ENCODE measurements at regions not wholly inside any gene's neighbourhood (a gene's known extent, or its start where the extent isn't known, plus 50 kb on each side); places are given as distances from the start of the nearest gene placed in this dataset.

GRCh38 chr12:25835385-25835784, 123.1 kb upstream of the RASSF8 start:
- no peak overlapping the region for H2AFZ ChIP-seq (ENCODE audit: low read depth, low read length)
- no peak overlapping the region for H4K91ac ChIP-seq (ENCODE audit: low read length)
- H3K9me3 ChIP-seq (ENCODE audit: control insufficient read depth, low read length), result no peaks in the 10 kb centered on the region
- no peak overlapping the region for H3K4me3 ChIP-seq (ENCODE audit: insufficient read depth in 1 of 2, low read depth in 1 of 2, low read length in 2 of 2)
- H2BK5ac ChIP-seq (ENCODE audit: low read depth, low read length, poor library complexity, severe bottlenecking), result no peak overlapping the region
- H2AK5ac ChIP-seq (ENCODE audit: low read length, severe bottlenecking), result no peak overlapping the region
- H3K23ac ChIP-seq (ENCODE audit: low read length in 2 of 2), result no peak overlapping the region
- H3K9ac ChIP-seq (ENCODE audit: low read length), result no peak overlapping the region
- H2BK120ac ChIP-seq (ENCODE audit: low read depth, low read length), result no peak overlapping the region
- no peak overlapping the region for H2BK15ac ChIP-seq (ENCODE audit: low read depth, poor library complexity, severe bottlenecking)
- no peaks in the 10 kb centered on the region for H3K27me3 ChIP-seq (ENCODE audit: control insufficient read depth in 1 of 2, insufficient read depth in 1 of 2, low read length in 2 of 2)
- H3K79me1 ChIP-seq (replicated peaks; ENCODE audit: low read length, poor library complexity, severe bottlenecking), result no peaks in the 10 kb centered on the region
- H3K36me3 ChIP-seq (ENCODE audit: control insufficient read depth in 1 of 2, insufficient read depth in 2 of 2, low read depth in 1 of 2, low read length in 2 of 2), result no peaks in the 10 kb centered on the region
- no peak overlapping the region for H3K4ac ChIP-seq (ENCODE audit: low read depth in 1 of 2, low read length in 2 of 2)
- no peaks in the 10 kb centered on the region for H3K4me1 ChIP-seq (ENCODE audit: control insufficient read depth, insufficient read depth, low read depth, low read length)
- H3K4me2 ChIP-seq (ENCODE audit: low read length, poor library complexity, severe bottlenecking), result no peak overlapping the region
- no peak overlapping the region for H2BK12ac ChIP-seq (ENCODE audit: low read length in 2 of 2)
- H3K18ac ChIP-seq (ENCODE audit: low read depth in 1 of 2, low read length in 2 of 2), result no peak overlapping the region
- H3K27ac ChIP-seq (ENCODE audit: low read length, poor library complexity, severe bottlenecking), result no peak overlapping the region
- no peak for DNase-seq
- H3K14ac ChIP-seq (ENCODE audit: low read length in 2 of 2), result no peak overlapping the region
- no peak overlapping the region for H4K8ac ChIP-seq (ENCODE audit: low read length)
- WGBS, result no CpG with 5 or more reads among the region's 1 CpG

GRCh38 chr12:25838007-25838406, 120.5 kb upstream of the RASSF8 start:
- no peak overlapping the region for H3K4ac ChIP-seq (ENCODE audit: low read depth in 1 of 2, low read length in 2 of 2)
- no peak overlapping the region for H3K4me3 ChIP-seq (ENCODE audit: insufficient read depth in 1 of 2, low read depth in 1 of 2, low read length in 2 of 2)
- no peak overlapping the region for H3K23ac ChIP-seq (ENCODE audit: low read length in 2 of 2)
- no peak overlapping the region for H2BK120ac ChIP-seq (ENCODE audit: low read depth, low read length)
- H2AFZ ChIP-seq (ENCODE audit: low read depth, low read length), result no peak overlapping the region
- no peaks in the 10 kb centered on the region for H3K79me1 ChIP-seq (replicated peaks; ENCODE audit: low read length, poor library complexity, severe bottlenecking)
- no peaks in the 10 kb centered on the region for H3K4me1 ChIP-seq (ENCODE audit: control insufficient read depth, insufficient read depth, low read depth, low read length)
- DNase-seq, result no peak
- no peak overlapping the region for H3K14ac ChIP-seq (ENCODE audit: low read length in 2 of 2)
- H4K8ac ChIP-seq (ENCODE audit: low read length), result no peak overlapping the region
- H3K36me3 ChIP-seq (ENCODE audit: control insufficient read depth in 1 of 2, insufficient read depth in 2 of 2, low read depth in 1 of 2, low read length in 2 of 2), result no peaks in the 10 kb centered on the region
- no peak overlapping the region for H2BK15ac ChIP-seq (ENCODE audit: low read depth, poor library complexity, severe bottlenecking)
- H4K91ac ChIP-seq (ENCODE audit: low read length), result no peak overlapping the region
- no peak overlapping the region for H2AK5ac ChIP-seq (ENCODE audit: low read length, severe bottlenecking)
- no peak overlapping the region for H3K9ac ChIP-seq (ENCODE audit: low read length)
- no peak overlapping the region for H2BK5ac ChIP-seq (ENCODE audit: low read depth, low read length, poor library complexity, severe bottlenecking)
- no peak overlapping the region for H3K4me2 ChIP-seq (ENCODE audit: low read length, poor library complexity, severe bottlenecking)
- H3K18ac ChIP-seq (ENCODE audit: low read depth in 1 of 2, low read length in 2 of 2), result no peak overlapping the region
- 88% methylated on average over 3 of the region's 3 CpGs for WGBS
- H2BK12ac ChIP-seq (ENCODE audit: low read length in 2 of 2), result no peak overlapping the region
- no peaks in the 10 kb centered on the region for H3K9me3 ChIP-seq (ENCODE audit: control insufficient read depth, low read length)
- no peak overlapping the region for H3K27ac ChIP-seq (ENCODE audit: low read length, poor library complexity, severe bottlenecking)
- H3K27me3 ChIP-seq (ENCODE audit: control insufficient read depth in 1 of 2, insufficient read depth in 1 of 2, low read length in 2 of 2), result no peaks in the 10 kb centered on the region

DNA sequence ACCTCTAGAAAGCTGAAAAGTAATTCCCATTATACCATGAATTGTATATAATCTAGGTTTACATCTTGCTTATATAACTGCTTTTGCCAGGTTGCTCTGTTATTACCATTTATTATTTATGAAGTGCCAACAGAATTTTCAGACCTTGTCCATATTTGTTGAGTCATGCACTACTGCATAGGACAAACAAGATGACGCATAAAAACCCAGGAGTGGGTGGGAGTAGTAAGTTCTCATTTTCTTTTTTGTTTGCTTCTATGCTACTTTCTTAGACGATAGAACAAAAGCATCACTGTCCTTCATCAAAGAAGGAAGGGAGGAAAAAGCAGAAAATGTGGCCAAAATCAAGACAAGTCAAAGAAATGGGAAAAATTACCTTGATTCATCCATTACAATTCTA, 119.0 kb upstream of the RASSF8 start:
- WGBS, result 100% methylated on average over 1 of the region's 2 CpGs

GRCh38 chr12:25840678-25841465, 117.6 kb upstream of the RASSF8 start:
- H3K14ac ChIP-seq (ENCODE audit: low read length in 2 of 2), result no peak overlapping the region
- H2AFZ ChIP-seq (ENCODE audit: low read depth, low read length), result no peak overlapping the region
- H2BK12ac ChIP-seq (ENCODE audit: low read length in 2 of 2), result peak overlapping the region in 1 of 2 experiments; percentile 10
- 88% methylated on average over 9 of the region's 10 CpGs for WGBS
- no peaks in the 10 kb centered on the region for H3K27me3 ChIP-seq (ENCODE audit: control insufficient read depth in 1 of 2, insufficient read depth in 1 of 2, low read length in 2 of 2)
- H4K8ac ChIP-seq (ENCODE audit: low read length), result no peak overlapping the region
- H3K4ac ChIP-seq (ENCODE audit: low read depth in 1 of 2, low read length in 2 of 2), result no peak overlapping the region
- no peak overlapping the region for H3K4me3 ChIP-seq (ENCODE audit: insufficient read depth in 1 of 2, low read depth in 1 of 2, low read length in 2 of 2)
- no peaks in the 10 kb centered on the region for H3K36me3 ChIP-seq (ENCODE audit: control insufficient read depth in 1 of 2, insufficient read depth in 2 of 2, low read depth in 1 of 2, low read length in 2 of 2)
- H3K79me1 ChIP-seq (replicated peaks; ENCODE audit: low read length, poor library complexity, severe bottlenecking), result no peaks in the 10 kb centered on the region
- H2AK5ac ChIP-seq (ENCODE audit: low read length, severe bottlenecking), result no peak overlapping the region
- no peak overlapping the region for H4K91ac ChIP-seq (ENCODE audit: low read length)
- H3K23ac ChIP-seq (ENCODE audit: low read length in 2 of 2), result no peak overlapping the region
- no peak overlapping the region for H3K27ac ChIP-seq (ENCODE audit: low read length, poor library complexity, severe bottlenecking)
- H3K9ac ChIP-seq (ENCODE audit: low read length), result no peak overlapping the region
- H2BK5ac ChIP-seq (ENCODE audit: low read depth, low read length, poor library complexity, severe bottlenecking), result no peak overlapping the region
- no peaks in the 10 kb centered on the region for H3K4me1 ChIP-seq (ENCODE audit: control insufficient read depth, insufficient read depth, low read depth, low read length)
- H2BK15ac ChIP-seq (ENCODE audit: low read depth, poor library complexity, severe bottlenecking), result no peak overlapping the region
- H3K9me3 ChIP-seq (ENCODE audit: control insufficient read depth, low read length), result no peaks in the 10 kb centered on the region
- no peak for DNase-seq
- no peak overlapping the region for H2BK120ac ChIP-seq (ENCODE audit: low read depth, low read length)
- no peak overlapping the region for H3K4me2 ChIP-seq (ENCODE audit: low read length, poor library complexity, severe bottlenecking)
- no peak overlapping the region for H3K18ac ChIP-seq (ENCODE audit: low read depth in 1 of 2, low read length in 2 of 2)

More for the DNA sequence above, 119.0 kb upstream of the RASSF8 start:
- H3K9ac ChIP-seq (ENCODE audit: low read length), result peak overlapping the region; percentile 31
- no peak overlapping the region for H3K4me3 ChIP-seq (ENCODE audit: insufficient read depth in 1 of 2, low read depth in 1 of 2, low read length in 2 of 2)
- no peaks in the 10 kb centered on the region for H3K9me3 ChIP-seq (ENCODE audit: control insufficient read depth, low read length)
- no peaks in the 10 kb centered on the region for H3K36me3 ChIP-seq (ENCODE audit: control insufficient read depth in 1 of 2, insufficient read depth in 2 of 2, low read depth in 1 of 2, low read length in 2 of 2)
- no peak overlapping the region for H2BK120ac ChIP-seq (ENCODE audit: low read depth, low read length)
- no peak overlapping the region for H2AK5ac ChIP-seq (ENCODE audit: low read length, severe bottlenecking)
- H2BK15ac ChIP-seq (ENCODE audit: low read depth, poor library complexity, severe bottlenecking), result no peak overlapping the region
- no peak overlapping the region for H3K27ac ChIP-seq (ENCODE audit: low read length, poor library complexity, severe bottlenecking)
- H3K4me2 ChIP-seq (ENCODE audit: low read length, poor library complexity, severe bottlenecking), result no peak overlapping the region
- no peaks in the 10 kb centered on the region for H3K79me1 ChIP-seq (replicated peaks; ENCODE audit: low read length, poor library complexity, severe bottlenecking)
- DNase-seq, result no peak
- no peak overlapping the region for H3K14ac ChIP-seq (ENCODE audit: low read length in 2 of 2)
- no peak overlapping the region for H3K18ac ChIP-seq (ENCODE audit: low read depth in 1 of 2, low read length in 2 of 2)
- no peak overlapping the region for H2AFZ ChIP-seq (ENCODE audit: low read depth, low read length)
- H2BK12ac ChIP-seq (ENCODE audit: low read length in 2 of 2), result no peak overlapping the region
- H3K23ac ChIP-seq (ENCODE audit: low read length in 2 of 2), result no peak overlapping the region
- no peak overlapping the region for H4K8ac ChIP-seq (ENCODE audit: low read length)
- H3K27me3 ChIP-seq (ENCODE audit: control insufficient read depth in 1 of 2, insufficient read depth in 1 of 2, low read length in 2 of 2), result no peaks in the 10 kb centered on the region
- H3K4me1 ChIP-seq (ENCODE audit: control insufficient read depth, insufficient read depth, low read depth, low read length), result no peaks in the 10 kb centered on the region
- no peak overlapping the region for H4K91ac ChIP-seq (ENCODE audit: low read length)
- no peak overlapping the region for H2BK5ac ChIP-seq (ENCODE audit: low read depth, low read length, poor library complexity, severe bottlenecking)
- H3K4ac ChIP-seq (ENCODE audit: low read depth in 1 of 2, low read length in 2 of 2), result no peak overlapping the region
